PC-9 (cell line): ENCODE measurements at regions not wholly inside any gene's neighbourhood (a gene's known extent, or its start where the extent isn't known, plus 50 kb on each side); places are given as distances from the start of the nearest gene placed in this dataset.

Source experiments
- BruUV-seq: library from RNA; stranded (reverse); fragments of 400-500 nt; replicated peaks from 2 replicates; lab custom pipeline; 2021; lab: Mats Ljungman, UMichigan
- CTCF ChIA-PET: fragments of 300-600 bp; sonication (Branson Sonifier 250); formaldehyde crosslinking; loops from one replicate; lab custom pipeline; 2022; ENCODE audit warnings: antibody characterized with exemption; lab: Charles Lee
- POLR2A ChIA-PET: fragments of 300-600 bp; sonication (Branson Sonifier 250); formaldehyde crosslinking; loops from one replicate; lab custom pipeline; 2022; ENCODE audit warnings: antibody characterized with exemption; ENCODE audit not compliant: unreplicated experiment; lab: Charles Lee
- DNase-seq, 2 experiments: peaks; one replicate each; pipeline versions ENCODE4 v3.0.0 to v3.0.0-alpha.2; 2015 to 2022; ENCODE audit warnings: mixed read lengths in 1 of 2
- H2AFZ ChIP-seq: fragments of 200-600 bp; sonication (generic); 2 replicates; pipeline ENCODE4 v1.8.1; 2017; ENCODE audit warnings: antibody characterized with exemption
- H3F3A ChIP-seq: fragments of 200-600 bp; sonication (generic); 2 replicates; pipeline ENCODE4 v1.8.1; 2017; ENCODE audit warnings: antibody characterized with exemption, mild to moderate bottlenecking, low read depth; ENCODE audit not compliant: insufficient read depth
- H3K27ac ChIP-seq: fragments of 200-600 bp; sonication (generic); 2 replicates; pipeline ENCODE4 v1.6.1; 2016; ENCODE audit warnings: mixed run types
- H3K27me3 ChIP-seq: fragments of 200-600 bp; sonication (generic); 2 replicates; pipeline ENCODE4 v1.6.1; 2016; ENCODE audit warnings: low read depth, mixed run types; ENCODE audit not compliant: insufficient read depth
- H3K36me3 ChIP-seq: fragments of 200-600 bp; sonication (generic); 2 replicates; pipeline ENCODE4 v1.6.1; 2016; ENCODE audit warnings: low read depth, mixed run types
- H3K4me1 ChIP-seq: fragments of 200-600 bp; sonication (generic); replicated peaks from 2 replicates; pipeline ENCODE4 v1.6.1; 2016; ENCODE audit warnings: mixed run types; ENCODE audit not compliant: insufficient read depth
- H3K4me2 ChIP-seq: fragments of 200-600 bp; sonication (generic); 2 replicates; pipeline ENCODE4 v1.6.1; 2017; ENCODE audit warnings: mixed run types
- H3K4me3 ChIP-seq: fragments of 200-600 bp; sonication (generic); 2 replicates; pipeline ENCODE4 v1.6.1; 2016; ENCODE audit warnings: mixed run types
- H3K79me2 ChIP-seq: fragments of 200-600 bp; sonication (generic); 2 replicates; pipeline ENCODE4 v1.6.1; 2017; ENCODE audit warnings: low read depth, mixed run types
- H3K9me2 ChIP-seq: fragments of 200-600 bp; sonication (generic); 2 replicates; pipeline ENCODE4 v1.8.1; 2017; ENCODE audit warnings: mild to moderate bottlenecking; ENCODE audit not compliant: insufficient read depth
- H3K9me3 ChIP-seq: fragments of 200-600 bp; sonication (generic); 2 replicates; pipeline ENCODE4 v1.8.1; 2016; ENCODE audit warnings: low read depth; ENCODE audit not compliant: insufficient read depth
- H4K20me1 ChIP-seq: fragments of 200-600 bp; sonication (generic); 2 replicates; pipeline ENCODE4 v1.8.1; 2017; ENCODE audit not compliant: insufficient read depth
- CTCF ChIP-seq: fragments of 200-600 bp; sonication (generic); conservative IDR thresholded peaks from 2 replicates; pipeline ENCODE4 v1.6.1; 2017; ENCODE audit warnings: mixed run types, antibody characterized with exemption, mild to moderate bottlenecking, moderate library complexity
- EZH2 ChIP-seq: fragments of 200-600 bp; sonication (generic); IDR thresholded peaks from 2 replicates; pipeline ENCODE4 v1.8.0; 2017; ENCODE audit warnings: antibody characterized with exemption, low read depth
- intact Hi-C: fragments of 100-400 bp; cut with micrococcal nuclease; formaldehyde crosslinking; loops from one replicate; pipeline ENCODE4 v1.10.0; 2022; ENCODE audit not compliant: unreplicated experiment

DNA sequence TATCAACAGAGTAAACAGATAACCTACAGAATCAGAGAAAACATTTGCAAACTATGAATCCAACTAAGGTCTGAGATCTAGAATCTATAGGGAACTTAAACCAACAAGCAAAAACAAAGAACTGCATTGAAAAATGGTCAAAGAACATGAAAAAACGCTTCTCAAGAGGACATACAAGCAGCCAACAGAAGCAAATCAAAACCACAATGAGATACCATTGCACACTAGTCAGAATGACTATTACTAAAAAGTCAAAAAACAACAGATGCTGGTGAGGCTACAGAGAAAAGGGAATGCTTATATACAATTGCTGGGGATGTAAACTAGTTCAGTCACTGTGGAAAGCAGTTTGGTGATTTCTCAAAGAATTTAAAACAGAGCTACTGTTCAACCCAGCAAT is 255.7 kb downstream of the TMEM47 start:
- H3K4me2 ChIP-seq, result no peak overlapping the region
- no peaks in the 10 kb centered on the region for H3K36me3 ChIP-seq
- no peaks in the 10 kb centered on the region for H3K9me3 ChIP-seq
- no peaks in the 10 kb centered on the region for H3K4me1 ChIP-seq
- H3K9me2 ChIP-seq, result no peaks in the 10 kb centered on the region
- CTCF ChIA-PET, result no interaction called here
- H2AFZ ChIP-seq, result no peak overlapping the region
- no peaks in the 10 kb centered on the region for H3F3A ChIP-seq
- no peaks in the 10 kb centered on the region for H3K27me3 ChIP-seq
- H3K4me3 ChIP-seq, result no peak overlapping the region
- no peak for TF ChIP-seq EZH2
- TF ChIP-seq CTCF, result no peak
- intact Hi-C loops, result no loop called here
- no TSS peak for BruUV-seq
- POLR2A ChIA-PET, result no interaction called here
- no peak for DNase-seq
- H3K27ac ChIP-seq, result no peak overlapping the region
- H3K79me2 ChIP-seq, result no peaks in the 10 kb centered on the region
- no peaks in the 10 kb centered on the region for H4K20me1 ChIP-seq

DNA sequence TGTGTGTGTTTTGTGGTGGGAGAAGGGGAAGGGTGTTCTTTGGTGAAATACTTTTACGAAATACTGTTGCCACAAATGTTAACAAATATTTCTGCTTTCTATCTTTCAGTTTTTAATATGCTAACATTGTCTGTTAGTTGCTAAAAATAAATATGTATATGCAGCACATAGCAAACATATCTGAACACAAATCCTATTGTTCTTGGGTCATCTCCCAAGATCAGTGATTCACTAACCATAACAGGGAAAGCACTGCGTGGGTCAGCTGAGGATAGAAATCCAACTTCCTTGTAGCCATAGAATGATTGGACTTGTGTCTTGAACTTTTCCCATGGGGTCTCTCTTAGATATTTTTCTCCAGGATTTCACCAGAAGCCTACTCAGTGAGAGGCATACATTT is 250.3 kb upstream of the FAM47A start:
- H4K20me1 ChIP-seq, result no peaks in the 10 kb centered on the region
- H3F3A ChIP-seq, result no peaks in the 10 kb centered on the region
- CTCF ChIA-PET, result no interaction called here
- H3K4me3 ChIP-seq, result no peak overlapping the region
- H3K9me2 ChIP-seq, result no peaks in the 10 kb centered on the region
- no peaks in the 10 kb centered on the region for H3K9me3 ChIP-seq
- TF ChIP-seq CTCF (no peak), EZH2 (no peak)
- H3K27me3 ChIP-seq, result no peaks in the 10 kb centered on the region
- no peaks in the 10 kb centered on the region for H3K79me2 ChIP-seq
- no peaks in the 10 kb centered on the region for H3K36me3 ChIP-seq
- H3K4me1 ChIP-seq, result no peaks in the 10 kb centered on the region
- DNase-seq, result no peak
- intact Hi-C loops, result no loop called here
- H3K27ac ChIP-seq, result no peak overlapping the region
- BruUV-seq, result no TSS peak
- no peak overlapping the region for H3K4me2 ChIP-seq
- POLR2A ChIA-PET, result no interaction called here
- H2AFZ ChIP-seq, result no peak overlapping the region

DNA sequence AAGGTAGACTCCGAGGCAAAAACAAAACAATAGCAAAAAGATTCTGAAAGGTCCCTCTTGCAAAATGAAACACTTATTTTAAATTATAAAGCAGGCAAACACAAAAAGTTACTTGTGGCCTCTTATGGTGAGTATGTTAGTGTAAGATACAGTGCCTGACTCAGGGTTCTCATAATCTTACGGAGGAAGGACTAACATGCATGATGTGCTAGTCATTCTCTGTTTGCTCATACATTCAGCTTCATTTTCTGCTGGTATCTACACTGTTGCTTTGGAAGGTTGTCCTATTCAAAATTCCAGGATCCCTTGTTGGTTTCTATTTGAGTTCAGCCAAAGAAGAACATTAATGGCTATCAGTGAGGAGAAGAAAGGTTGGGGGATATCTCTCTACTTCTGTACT is 249.1 kb upstream of the FAM47A start:
- intact Hi-C loops, result no loop called here
- no peaks in the 10 kb centered on the region for H3K36me3 ChIP-seq
- TF ChIP-seq EZH2, result no peak
- TF ChIP-seq CTCF, result no peak
- H3K4me1 ChIP-seq, result no peaks in the 10 kb centered on the region
- H3K27me3 ChIP-seq, result no peaks in the 10 kb centered on the region
- no peaks in the 10 kb centered on the region for H3K79me2 ChIP-seq
- H4K20me1 ChIP-seq, result no peaks in the 10 kb centered on the region
- no peak overlapping the region for H2AFZ ChIP-seq
- H3K4me3 ChIP-seq, result no peak overlapping the region
- ChIA-PET CTCF (no interaction called here), POLR2A (no interaction called here)
- H3K9me2 ChIP-seq, result no peaks in the 10 kb centered on the region
- H3F3A ChIP-seq, result no peaks in the 10 kb centered on the region
- H3K27ac ChIP-seq, result no peak overlapping the region
- no peaks in the 10 kb centered on the region for H3K9me3 ChIP-seq
- no TSS peak for BruUV-seq
- H3K4me2 ChIP-seq, result no peak overlapping the region
- DNase-seq, result no peak
